ENCODE measurements at regions not wholly inside any gene's neighbourhood (a gene's known extent, or its start where the extent isn't known, plus 50 kb on each side); places are given as distances from the start of the nearest gene placed in this dataset.

GRCh38 chr11:64456509-64457320, 97.8 kb downstream of the RPS6KA4 start:
- TF ChIP-seq ESRRA (IDR thresholded peaks at IDR 0.05; ENCODE audit: low read length), result no peak
- TF ChIP-seq SMC3 (IDR thresholded peaks at IDR 0.05; ENCODE audit: borderline replicate concordance, low read length), result no peak
- no peak for TF ChIP-seq LARP7 (IDR thresholded peaks at IDR 0.05)
- no peak for TF ChIP-seq HDAC2 (IDR thresholded peaks at IDR 0.05)
- TF ChIP-seq POLR2A (IDR thresholded peaks at IDR 0.05; ENCODE audit: low read depth, low read length), result no peak
- no peak for TF ChIP-seq ZNF24 (IDR thresholded peaks at IDR 0.05)

Measured in GM12878 (cell line).